H9 (cell line): ENCODE measurements at regions not wholly inside any gene's neighbourhood (a gene's known extent, or its start where the extent isn't known, plus 50 kb on each side); places are given as distances from the start of the nearest gene placed in this dataset.

Experiments used
- DNase-seq: peaks from one replicate; pipeline ENCODE4 v3.0.0-alpha.2; 2017
- H2AFZ ChIP-seq: one replicate; pipeline ENCODE4 v1.6.1; 2013; ENCODE audit warnings: mild to moderate bottlenecking, low read length, control low read depth, moderate library complexity
- H2AK5ac ChIP-seq: 2 replicates; pipeline ENCODE4 v1.6.1; 2013; ENCODE audit warnings: low read length, control low read depth, mixed read lengths; ENCODE audit not compliant: insufficient read length
- H2BK120ac ChIP-seq: one replicate; pipeline ENCODE4 v1.6.1; 2013; ENCODE audit warnings: low read depth, mild to moderate bottlenecking, low read length, control low read depth, inconsistent platforms; ENCODE audit not compliant: poor library complexity, severe bottlenecking
- H2BK12ac ChIP-seq: 2 replicates; pipeline ENCODE4 v1.6.1; 2013; ENCODE audit warnings: low read length, control low read depth, mixed read lengths, low read depth; ENCODE audit not compliant: insufficient read length
- H2BK15ac ChIP-seq: 2 replicates; pipeline ENCODE4 v1.6.1; 2013; ENCODE audit warnings: low read depth, low read length, control low read depth
- H2BK20ac ChIP-seq: one replicate; pipeline ENCODE4 v1.6.1; 2013; ENCODE audit warnings: low read depth, mild to moderate bottlenecking, low read length, control low read depth, inconsistent platforms; ENCODE audit not compliant: poor library complexity, severe bottlenecking
- H2BK5ac ChIP-seq: 2 replicates; pipeline ENCODE4 v1.6.1; 2013; ENCODE audit warnings: low read length, control low read depth, mixed read lengths; ENCODE audit not compliant: insufficient read length
- H3K14ac ChIP-seq: 2 replicates; pipeline ENCODE4 v1.6.1; 2013; ENCODE audit warnings: low read length, control low read depth; ENCODE audit not compliant: insufficient read depth
- H3K18ac ChIP-seq: 2 replicates; pipeline ENCODE4 v1.6.1; 2013; ENCODE audit warnings: low read depth, mild to moderate bottlenecking, mixed read lengths, low read length, control low read depth; ENCODE audit not compliant: insufficient read length
- H3K23ac ChIP-seq: 2 replicates; pipeline ENCODE4 v1.6.1; 2013; ENCODE audit warnings: low read length, control low read depth, mixed read lengths, low read depth; ENCODE audit not compliant: insufficient read length
- H3K23me2 ChIP-seq: 2 replicates; pipeline ENCODE4 v1.6.1; 2013; ENCODE audit warnings: low read depth, mild to moderate bottlenecking, mixed read lengths, low read length, control low read depth; ENCODE audit not compliant: insufficient read length, poor library complexity, severe bottlenecking
- H3K27ac ChIP-seq: 2 replicates; pipeline ENCODE4 v1.5.1; 2013; ENCODE audit warnings: low read length, control low read depth, mixed read lengths, low read depth; ENCODE audit not compliant: insufficient read length
- H3K27me3 ChIP-seq: 2 replicates; pipeline ENCODE4 v1.6.1; 2013; ENCODE audit warnings: low read length, control low read depth, inconsistent platforms; ENCODE audit not compliant: insufficient read depth
- H3K4ac ChIP-seq: 2 replicates; pipeline ENCODE4 v1.6.1; 2013; ENCODE audit warnings: low read depth, mild to moderate bottlenecking, control low read depth, inconsistent platforms, low read length, moderate library complexity
- H3K4me1 ChIP-seq: 2 replicates; pipeline ENCODE4 v1.6.1; 2013; ENCODE audit warnings: low read length, control low read depth, inconsistent platforms; ENCODE audit not compliant: insufficient read depth
- H3K4me2 ChIP-seq: 2 replicates; pipeline ENCODE4 v1.6.1; 2013; ENCODE audit warnings: low read length, control low read depth, mixed read lengths; ENCODE audit not compliant: insufficient read length, insufficient read depth
- H3K56ac ChIP-seq: 2 replicates; pipeline ENCODE4 v1.6.1; 2013; ENCODE audit warnings: low read depth, mild to moderate bottlenecking, mixed read lengths, low read length, control low read depth; ENCODE audit not compliant: insufficient read length
- H3K79me1 ChIP-seq: 2 replicates; pipeline ENCODE4 v1.6.1; 2013; ENCODE audit warnings: low read depth, mild to moderate bottlenecking, moderate library complexity, low read length, control low read depth, inconsistent platforms; ENCODE audit not compliant: insufficient read depth, poor library complexity, severe bottlenecking
- H3K79me2 ChIP-seq: 2 replicates; pipeline ENCODE4 v1.6.1; 2013; ENCODE audit warnings: low read length, control low read depth, inconsistent platforms; ENCODE audit not compliant: insufficient read depth
- H3K9ac ChIP-seq: 2 replicates; pipeline ENCODE4 v1.6.1; 2013; ENCODE audit warnings: low read length, control low read depth, mixed read lengths; ENCODE audit not compliant: insufficient read length; ENCODE audit errors: extremely low read depth
- H3K9me3 ChIP-seq: one replicate; pipeline ENCODE4 v1.6.1; 2013; ENCODE audit warnings: low read depth, low read length, inconsistent platforms; ENCODE audit not compliant: control insufficient read depth
- H3T11ph ChIP-seq: one replicate; pipeline ENCODE4 v1.6.1; 2013; ENCODE audit warnings: mild to moderate bottlenecking, low read length, control low read depth, inconsistent platforms
- H4K20me1 ChIP-seq: one replicate; pipeline ENCODE4 v1.6.1; 2013; ENCODE audit not compliant: control insufficient read depth, insufficient read length, insufficient read depth
- H4K5ac ChIP-seq: 2 replicates; pipeline ENCODE4 v1.6.1; 2013; ENCODE audit warnings: low read depth, mild to moderate bottlenecking, mixed read lengths, low read length, control low read depth; ENCODE audit not compliant: insufficient read length
- H4K8ac ChIP-seq: replicated peaks from 2 replicates; pipeline ENCODE4 v1.6.1; 2013; ENCODE audit warnings: low read length, control low read depth, mixed read lengths, low read depth; ENCODE audit not compliant: insufficient read length
- H4K91ac ChIP-seq: 2 replicates; pipeline ENCODE4 v1.6.1; 2013; ENCODE audit warnings: low read depth, mild to moderate bottlenecking, moderate library complexity, mixed read lengths, low read length, control low read depth; ENCODE audit not compliant: insufficient read length
- H3K27ac Mint-ChIP-seq, 3 experiments: 2 replicates in 2 of 3; 3 replicates in 1 of 3; pipeline ENCODE4 v1.8.0; 2020 to 2021; ENCODE audit warnings: mixed read lengths in 3 of 3, mild to moderate bottlenecking in 1 of 3, moderate library complexity in 1 of 3
- H3K27me3 Mint-ChIP-seq: 2 replicates; pipeline ENCODE4 v1.8.0; 2021; ENCODE audit warnings: low read depth, mild to moderate bottlenecking, moderate library complexity, mixed read lengths
- H3K36me3 Mint-ChIP-seq, 3 experiments: 2 replicates in 2 of 3; 3 replicates in 1 of 3; pipeline ENCODE4 v1.8.0; 2020 to 2021; ENCODE audit warnings: low read depth in 3 of 3, mixed read lengths in 3 of 3; ENCODE audit not compliant: insufficient read depth in 1 of 3
- H3K4me1 Mint-ChIP-seq, 2 experiments: 2 replicates each; pipeline ENCODE4 v1.8.0; 2020; ENCODE audit warnings: mixed read lengths in 2 of 2
- H3K4me3 Mint-ChIP-seq, 2 experiments: 2 replicates in 1 of 2; 3 replicates in 1 of 2; pipeline ENCODE4 v1.8.0; 2020 to 2021; ENCODE audit warnings: mild to moderate bottlenecking in 2 of 2, mixed read lengths in 2 of 2, moderate library complexity in 1 of 2
- H3K9me3 Mint-ChIP-seq, 2 experiments: 2 replicates in 1 of 2; 3 replicates in 1 of 2; pipeline ENCODE4 v1.8.0; 2020; ENCODE audit warnings: mild to moderate bottlenecking in 2 of 2, mixed read lengths in 2 of 2, moderate library complexity in 1 of 2
- CTCF ChIP-seq: fragments of 200-600 bp; sonication (generic); conservative IDR thresholded peaks from 3 replicates; pipeline ENCODE4 v1.8.0; 2021; ENCODE audit warnings: antibody characterized with exemption, mild to moderate bottlenecking
- WGBS: extraction: QIAGEN DNeasy Blood & Tissue Kit; methylation state at CpG from one replicate; pipeline ENCODE4 v1.1.7; 2013; ENCODE audit warnings: missing lambda C conversion rate, low lambda C conversion rate, mixed read lengths; ENCODE audit not compliant: insufficient read length; ENCODE audit errors: extremely low coverage; 5-methylcytosine and 5-hydroxymethylcytosine counted together

DNA sequence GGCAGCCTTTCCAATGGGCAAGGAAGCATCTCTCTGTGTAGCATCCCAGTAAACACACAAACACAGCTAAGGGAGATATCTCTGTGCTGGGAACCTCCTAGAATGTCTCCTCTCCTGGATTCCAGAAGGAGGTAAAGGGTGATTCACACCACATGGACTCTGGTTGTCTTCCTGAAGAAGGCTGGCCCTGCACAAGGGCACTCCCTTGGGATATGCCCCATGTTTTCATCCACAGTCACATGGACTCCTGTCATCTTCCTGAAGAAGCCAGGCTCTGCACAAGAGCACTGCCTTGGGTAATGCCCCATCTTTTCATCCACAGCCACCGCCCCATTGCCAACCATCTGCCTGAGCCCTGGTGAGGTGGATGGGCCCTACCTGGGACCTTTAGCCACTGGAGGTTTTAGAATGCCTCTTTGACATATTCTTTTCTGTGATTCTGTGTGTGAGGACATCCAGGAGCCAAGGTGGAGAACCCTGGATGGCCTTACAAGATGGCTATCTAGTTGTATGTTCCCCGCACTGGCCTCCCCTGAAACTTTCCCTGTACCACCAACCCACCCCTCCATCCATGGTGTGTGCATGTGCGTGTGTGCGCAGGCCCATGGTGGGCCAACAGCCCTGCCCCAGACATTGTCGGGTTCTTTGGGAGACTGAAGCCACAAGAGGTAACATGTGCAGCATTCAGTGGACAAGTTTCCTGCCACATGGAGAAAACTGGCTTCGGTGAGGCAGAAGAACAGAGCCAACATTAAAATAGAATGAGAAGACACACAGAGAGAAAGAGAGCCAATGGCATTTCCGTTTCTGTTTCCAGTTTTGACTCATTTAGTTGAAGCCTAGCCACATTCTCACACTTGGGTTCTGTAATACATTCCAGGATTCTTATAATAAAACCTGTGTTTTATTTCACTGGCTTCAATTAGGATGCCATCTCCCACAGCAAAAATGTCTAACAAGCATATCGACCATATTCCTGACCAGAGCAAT, 110.2 kb upstream of the CST7 start:
- H2BK20ac ChIP-seq = no peak overlapping the region
- H3K23me2 ChIP-seq = no peaks in the 10 kb centered on the region
- no peak overlapping the region for H3K27ac Mint-ChIP-seq
- no peak overlapping the region for H2BK15ac ChIP-seq
- H2BK120ac ChIP-seq = no peak overlapping the region
- H4K8ac ChIP-seq = no peak overlapping the region
- H3K9me3 ChIP-seq = no peaks in the 10 kb centered on the region
- H2AFZ ChIP-seq = no peak overlapping the region
- H2BK5ac ChIP-seq = no peak overlapping the region
- H3K27ac ChIP-seq = no peak overlapping the region
- no peak overlapping the region for H3K4me3 Mint-ChIP-seq
- H3T11ph ChIP-seq = no peak overlapping the region
- no peaks in the 10 kb centered on the region for H4K20me1 ChIP-seq
- no peak overlapping the region for H3K23ac ChIP-seq
- no peak overlapping the region for H2AK5ac ChIP-seq
- H3K36me3 Mint-ChIP-seq = no peaks in the 10 kb centered on the region
- no peak overlapping the region for H3K4ac ChIP-seq
- no peak overlapping the region for H4K5ac ChIP-seq
- no peak for TF ChIP-seq CTCF
- peaks cover 0 to 3% of the 10 kb centered on the region in 2 experiments; a peak in 2 of 4 replicates for H3K4me1 Mint-ChIP-seq
- no peak overlapping the region for H3K9ac ChIP-seq
- H4K91ac ChIP-seq = no peak overlapping the region
- H3K79me2 ChIP-seq = no peaks in the 10 kb centered on the region
- no peaks in the 10 kb centered on the region for H3K9me3 Mint-ChIP-seq
- WGBS = no CpG with 5 or more reads among the region's 8 CpGs
- no peaks in the 10 kb centered on the region for H3K79me1 ChIP-seq
- no peaks in the 10 kb centered on the region for H3K4me1 ChIP-seq
- H3K4me2 ChIP-seq = no peak overlapping the region
- DNase-seq = no peak
- no peak overlapping the region for H3K18ac ChIP-seq
- peaks cover 2% of the 10 kb centered on the region; the same call in 1 of the 2 replicates for H3K27me3 Mint-ChIP-seq
- no peak overlapping the region for H2BK12ac ChIP-seq
- no peak overlapping the region for H3K56ac ChIP-seq
- no peaks in the 10 kb centered on the region for H3K27me3 ChIP-seq
- no peak overlapping the region for H3K14ac ChIP-seq
